ENCODE measurements at regions not wholly inside any gene's neighbourhood (a gene's known extent, or its start where the extent isn't known, plus 50 kb on each side); places are given as distances from the start of the nearest gene placed in this dataset.
A peak's percentile ranks its signal among the peaks of the same experiment; 100 is the strongest.

DNA sequence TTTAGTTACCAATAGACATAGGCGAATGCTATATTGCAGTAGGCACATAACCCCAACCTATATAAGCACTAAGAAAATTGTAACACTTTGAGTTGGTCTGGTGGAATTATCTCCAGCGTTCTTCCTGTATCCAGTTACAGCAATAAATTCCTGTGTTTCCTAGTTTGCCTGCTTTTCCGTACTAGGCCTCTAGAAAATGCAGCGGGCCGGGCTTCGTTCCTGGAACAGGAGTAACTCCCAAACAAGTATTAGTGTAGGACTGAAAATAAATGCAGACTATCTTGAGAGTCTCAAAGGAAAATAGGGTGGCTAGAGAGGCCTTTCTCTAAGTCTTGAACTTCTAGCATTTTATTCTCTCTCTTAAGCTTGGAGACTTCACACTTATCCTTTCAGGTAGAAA is 159.8 kb downstream of the OR13H1 start:
- DNase-seq (ENCODE audit: low read depth), result no peak
- no peak for TF ChIP-seq CTCF (conservative IDR thresholded peaks at IDR 0.05; ENCODE audit: low read depth, low read length)
- H3K4me3 ChIP-seq (ENCODE audit: low read length), result no peak overlapping the region

GRCh38 chrX:131704136-131704695 is 160.3 kb downstream of the OR13H1 start:
- peak; percentile 29 for DNase-seq (ENCODE audit: low read depth)
- TF ChIP-seq CTCF (conservative IDR thresholded peaks at IDR 0.05; ENCODE audit: low read depth, low read length), result peak; percentile 29
- H3K4me3 ChIP-seq (ENCODE audit: low read length), result peak overlapping the region; percentile 53

DNA sequence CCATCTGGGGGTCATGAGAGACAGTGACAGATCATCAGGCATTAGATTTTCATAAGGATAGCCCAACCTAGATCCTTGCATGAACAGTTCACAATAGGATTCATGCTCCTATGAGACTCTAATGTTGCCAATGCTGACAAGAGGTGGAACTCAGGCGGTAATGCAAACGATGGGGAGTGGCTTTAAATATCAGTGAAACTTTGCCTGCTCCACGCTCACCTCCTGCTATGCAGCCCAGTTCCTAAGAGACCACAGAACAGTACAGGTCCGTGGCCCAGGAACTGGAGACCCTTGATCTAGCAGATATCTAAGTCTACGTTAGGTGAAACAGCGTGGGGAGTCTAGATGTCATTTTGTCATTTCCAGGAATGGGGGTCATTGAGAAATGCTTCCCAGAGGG is 165.7 kb downstream of the OR13H1 start:
- TF ChIP-seq CTCF (conservative IDR thresholded peaks at IDR 0.05; ENCODE audit: low read depth, low read length), result no peak
- H3K4me3 ChIP-seq (ENCODE audit: low read length), result no peak overlapping the region
- DNase-seq (ENCODE audit: low read depth), result no peak

- DNase-seq (ENCODE audit: low read depth), result no peak
- TF ChIP-seq CTCF (conservative IDR thresholded peaks at IDR 0.05; ENCODE audit: low read depth, low read length), result no peak
- no peak overlapping the region for H3K4me3 ChIP-seq (ENCODE audit: low read length)
These were observed 167.6 kb downstream of the OR13H1 start for GRCh38 chrX:131711478-131711867.

- DNase-seq (ENCODE audit: low read depth), result no peak
- no peak overlapping the region for H3K4me3 ChIP-seq (ENCODE audit: low read length)
- TF ChIP-seq CTCF (conservative IDR thresholded peaks at IDR 0.05; ENCODE audit: low read depth, low read length), result no peak
These were observed 179.8 kb downstream of the OR13H1 start for GRCh38 chrX:131723646-131724045.

DNA sequence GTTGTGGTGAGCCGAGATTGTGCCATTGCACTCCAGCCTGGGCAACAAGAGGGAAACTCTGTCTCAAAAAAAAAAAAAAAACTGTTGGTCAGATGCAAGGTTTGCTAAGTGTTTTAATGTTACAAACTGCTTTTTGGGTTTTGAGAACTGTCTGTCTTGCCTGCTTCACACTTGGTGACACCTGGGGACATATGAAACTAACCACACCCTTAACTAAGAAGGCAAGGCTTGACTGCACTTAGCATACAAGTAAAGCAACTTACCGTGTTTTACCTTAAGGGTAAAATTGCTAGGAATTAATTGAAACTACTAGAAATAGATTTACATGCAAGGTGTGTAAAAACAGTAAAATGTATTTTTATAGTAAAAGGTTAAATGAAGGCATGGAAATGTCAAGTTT is 180.4 kb downstream of the OR13H1 start:
- no peak overlapping the region for H3K4me3 ChIP-seq (ENCODE audit: low read length)
- TF ChIP-seq CTCF (conservative IDR thresholded peaks at IDR 0.05; ENCODE audit: low read depth, low read length), result no peak
- no peak for DNase-seq (ENCODE audit: low read depth)

- DNase-seq (ENCODE audit: low read depth), result no peak
- no peak overlapping the region for H3K4me3 ChIP-seq (ENCODE audit: low read length)
- no peak for TF ChIP-seq CTCF (conservative IDR thresholded peaks at IDR 0.05; ENCODE audit: low read depth, low read length)
These were observed 181.3 kb downstream of the OR13H1 start for GRCh38 chrX:131725001-131725654.

Data from retinal pigment epithelial cell (primary cell).